ENCODE measurements at regions not wholly inside any gene's neighbourhood (a gene's known extent, or its start where the extent isn't known, plus 50 kb on each side); places are given as distances from the start of the nearest gene placed in this dataset.

DNA sequence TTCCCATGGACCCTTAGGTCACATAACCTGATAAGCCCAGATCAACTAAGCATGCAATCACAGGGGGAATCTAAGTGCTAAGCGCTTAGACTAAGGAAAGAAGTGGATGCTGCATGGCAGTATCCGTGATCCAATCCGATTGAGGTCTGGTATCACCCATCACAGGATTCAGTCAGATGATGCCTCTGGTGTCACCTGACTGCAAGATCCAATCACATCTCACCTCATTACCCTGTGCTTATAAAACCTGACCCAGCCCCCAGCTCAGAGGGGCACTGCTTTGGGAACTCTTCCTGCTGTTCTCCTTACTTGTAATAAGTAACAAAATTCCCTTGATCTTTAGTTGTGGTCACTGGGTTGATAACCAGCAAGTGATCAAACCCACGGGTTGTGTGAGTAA is 84.7 kb upstream of the TMEM168 start:
- TF ChIP-seq, protein P1, sequence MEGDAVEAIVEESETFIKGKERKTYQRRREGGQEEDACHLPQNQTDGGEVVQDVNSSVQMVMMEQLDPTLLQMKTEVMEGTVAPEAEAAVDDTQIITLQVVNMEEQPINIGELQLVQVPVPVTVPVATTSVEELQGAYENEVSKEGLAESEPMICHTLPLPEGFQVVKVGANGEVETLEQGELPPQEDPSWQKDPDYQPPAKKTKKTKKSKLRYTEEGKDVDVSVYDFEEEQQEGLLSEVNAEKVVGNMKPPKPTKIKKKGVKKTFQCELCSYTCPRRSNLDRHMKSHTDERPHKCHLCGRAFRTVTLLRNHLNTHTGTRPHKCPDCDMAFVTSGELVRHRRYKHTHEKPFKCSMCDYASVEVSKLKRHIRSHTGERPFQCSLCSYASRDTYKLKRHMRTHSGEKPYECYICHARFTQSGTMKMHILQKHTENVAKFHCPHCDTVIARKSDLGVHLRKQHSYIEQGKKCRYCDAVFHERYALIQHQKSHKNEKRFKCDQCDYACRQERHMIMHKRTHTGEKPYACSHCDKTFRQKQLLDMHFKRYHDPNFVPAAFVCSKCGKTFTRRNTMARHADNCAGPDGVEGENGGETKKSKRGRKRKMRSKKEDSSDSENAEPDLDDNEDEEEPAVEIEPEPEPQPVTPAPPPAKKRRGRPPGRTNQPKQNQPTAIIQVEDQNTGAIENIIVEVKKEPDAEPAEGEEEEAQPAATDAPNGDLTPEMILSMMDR (IDR thresholded peaks at IDR 0.05): no peak
- no peak for TF ChIP-seq POLR2A (IDR thresholded peaks at IDR 0.05)
